Spinal cord (tissue), 9 donors: ENCODE measurements at regions not wholly inside any gene's neighbourhood (a gene's known extent, or its start where the extent isn't known, plus 50 kb on each side); places are given as distances from the start of the nearest gene placed in this dataset.
"Not testable (repeated sequence)": the region's sequence is repeated elsewhere in the genome, so short reads cannot be mapped to it uniquely, and the experiment has no call there.

Experiments used
- DNase-seq, 6 donors: peaks; one replicate each; pipeline versions ENCODE4 v3.0.0 to v3.0.0-alpha.2; 2013 to 2015; ENCODE audit warnings: low spot score in 6 of 6, low read depth in 4 of 6
- H3K27ac ChIP-seq: one replicate; pipeline ENCODE4 v1.5.1; 2013; ENCODE audit warnings: low read depth, low read length, control low read depth
- H3K27me3 ChIP-seq: one replicate; pipeline ENCODE4 v1.6.1; 2013; ENCODE audit warnings: low read length; ENCODE audit not compliant: control insufficient read depth, insufficient read depth
- H3K36me3 ChIP-seq: one replicate; pipeline ENCODE4 v1.6.1; 2013; ENCODE audit warnings: low read length; ENCODE audit not compliant: control insufficient read depth, insufficient read depth
- H3K4me1 ChIP-seq: one replicate; pipeline ENCODE4 v1.6.1; 2013; ENCODE audit warnings: low read length; ENCODE audit not compliant: control insufficient read depth, insufficient read depth
- H3K4me3 ChIP-seq: one replicate; pipeline ENCODE4 v1.5.1; 2013; ENCODE audit warnings: low read depth, low read length, control low read depth
- H3K9me3 ChIP-seq: one replicate; pipeline ENCODE4 v1.6.1; 2013; ENCODE audit warnings: low read length; ENCODE audit not compliant: control insufficient read depth, insufficient read depth
- WGBS: methylation state at CpG from one replicate; pipeline ENCODE4 v1.1.5; 2013; ENCODE audit warnings: missing lambda C conversion rate; ENCODE audit not compliant: insufficient coverage; 5-methylcytosine and 5-hydroxymethylcytosine counted together
- donor health status: healthy.

DNA sequence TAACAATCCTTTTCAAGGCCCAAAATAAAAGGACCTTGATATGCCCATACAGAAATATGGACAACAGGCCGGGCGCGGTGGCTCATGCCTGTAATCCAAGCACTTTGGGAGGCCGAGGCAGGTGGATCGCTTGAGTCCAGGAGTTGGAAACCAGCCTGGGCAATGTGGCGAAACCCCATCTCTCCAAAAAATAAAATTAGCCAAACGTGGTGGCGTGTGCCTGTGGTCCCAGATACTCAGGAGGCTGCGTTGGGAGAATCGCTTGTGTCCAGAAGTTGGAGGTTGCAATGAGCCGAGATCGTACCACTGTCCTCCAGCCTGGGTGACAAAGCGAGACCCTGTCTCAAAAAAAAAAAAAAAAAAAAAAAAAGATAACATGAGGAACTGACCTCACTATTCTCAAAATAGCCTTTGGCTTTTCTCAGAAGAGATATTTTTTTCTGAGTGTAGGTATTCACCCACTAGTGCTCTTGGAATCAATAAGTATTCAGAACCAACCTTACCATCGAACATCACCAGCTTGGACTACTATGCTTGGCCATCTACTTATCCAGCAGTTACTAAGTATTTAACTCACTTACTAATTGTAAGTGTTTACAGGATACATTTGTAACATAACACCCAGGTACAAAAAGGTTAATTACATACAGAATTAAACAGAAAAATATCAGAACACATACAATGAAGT is 99.2 kb downstream of the OR2B2 start:
- no peak for DNase-seq
- Histone ChIP-seq H3K27ac (no peak overlapping the region), H3K4me1 (peaks cover 19% of the 10 kb centered on the region), H3K27me3 (no peaks in the 10 kb centered on the region), H3K9me3 (no peaks in the 10 kb centered on the region), H3K36me3 (no peaks in the 10 kb centered on the region), H3K4me3 (no peak overlapping the region)
- WGBS, result 75% methylated on average over 8 of the region's 14 CpGs

GRCh38 chr6:27812078-27812804 is 100.0 kb downstream of the OR2B2 start:
- no peaks in the 10 kb centered on the region for H3K36me3 ChIP-seq
- no peaks in the 10 kb centered on the region for H3K27me3 ChIP-seq
- no peak overlapping the region for H3K27ac ChIP-seq
- H3K9me3 ChIP-seq, result no peaks in the 10 kb centered on the region
- H3K4me1 ChIP-seq, result peaks cover 23% of the 10 kb centered on the region
- no peak for DNase-seq
- H3K4me3 ChIP-seq, result no peak overlapping the region
- 13% methylated on average over 1 of the region's 6 CpGs for WGBS

DNA sequence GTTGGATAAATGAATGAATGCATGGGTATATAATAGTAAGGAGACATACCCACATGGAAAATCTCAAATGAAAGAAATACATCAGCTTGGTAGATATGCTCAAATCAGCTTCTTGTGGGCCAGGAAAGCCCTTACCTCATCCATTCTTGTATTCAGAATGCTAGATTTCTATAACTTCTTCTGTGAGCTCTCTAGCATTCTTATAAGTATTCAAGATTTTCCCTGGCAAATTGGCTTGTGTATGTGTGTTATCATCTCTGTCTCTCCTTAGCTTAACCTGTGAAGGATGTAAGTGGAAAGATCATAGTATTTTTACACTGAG is 100.8 kb downstream of the OR2B2 start:
- H3K9me3 ChIP-seq, result no peaks in the 10 kb centered on the region
- no peak overlapping the region for H3K4me3 ChIP-seq
- no peak overlapping the region for H3K27ac ChIP-seq
- H3K4me1 ChIP-seq, result peaks cover 31% of the 10 kb centered on the region
- no peaks in the 10 kb centered on the region for H3K27me3 ChIP-seq
- no peaks in the 10 kb centered on the region for H3K36me3 ChIP-seq
- no peak for DNase-seq

- H3K27me3 ChIP-seq, result no peaks in the 10 kb centered on the region
- H3K4me1 ChIP-seq, result peaks cover 32% of the 10 kb centered on the region
- peak overlapping the region; percentile 99 for H3K27ac ChIP-seq
- no peaks in the 10 kb centered on the region for H3K9me3 ChIP-seq
- no peaks in the 10 kb centered on the region for H3K36me3 ChIP-seq
- DNase-seq, result no peak
- H3K4me3 ChIP-seq, result peak overlapping the region; percentile 90
- 6% methylated on average over 7 of the region's 11 CpGs for WGBS
These were observed 101.3 kb downstream of the OR2B2 start for GRCh38 chr6:27810768-27811450.

GRCh38 chr6:27809939-27810767 is 102.0 kb downstream of the OR2B2 start:
- no peaks in the 10 kb centered on the region for H3K27me3 ChIP-seq
- peak overlapping the region; percentile 99 for H3K27ac ChIP-seq
- no peaks in the 10 kb centered on the region for H3K9me3 ChIP-seq
- under 1% methylated on average over 50 of the region's 51 CpGs for WGBS
- H3K36me3 ChIP-seq, result no peaks in the 10 kb centered on the region
- peaks cover 25% of the 10 kb centered on the region for H3K4me1 ChIP-seq
- H3K4me3 ChIP-seq, result peak overlapping the region; percentile 90
- peak in 4 of 6 donors; percentile 87 to 98 (median 94) for DNase-seq

- Histone ChIP-seq H3K36me3 (no peaks in the 10 kb centered on the region), H3K4me1 (peaks cover 23% of the 10 kb centered on the region), H3K9me3 (no peaks in the 10 kb centered on the region), H3K4me3 (peak overlapping the region; percentile 90), H3K27me3 (no peaks in the 10 kb centered on the region), H3K27ac (peak overlapping the region; percentile 99)
- DNase-seq, result no peak
- no CpG with 5 or more reads among the region's 7 CpGs for WGBS
These were observed 102.9 kb downstream of the OR2B2 start for GRCh38 chr6:27809067-27809938.

- H3K4me1 ChIP-seq, result peaks cover 20% of the 10 kb centered on the region
- H3K27me3 ChIP-seq, H3K9me3 ChIP-seq, H3K36me3 ChIP-seq: not testable (repeated sequence)
- WGBS, result 0% methylated on average over 4 of the region's 43 CpGs
- H3K4me3 ChIP-seq, result peak overlapping the region; percentile 77
- DNase-seq, result peak in 1 of 6 donors; percentile 44
- H3K27ac ChIP-seq, result peak overlapping the region; percentile 99
These were observed 103.7 kb downstream of the OR2B2 start for GRCh38 chr6:27808242-27809066.

DNA sequence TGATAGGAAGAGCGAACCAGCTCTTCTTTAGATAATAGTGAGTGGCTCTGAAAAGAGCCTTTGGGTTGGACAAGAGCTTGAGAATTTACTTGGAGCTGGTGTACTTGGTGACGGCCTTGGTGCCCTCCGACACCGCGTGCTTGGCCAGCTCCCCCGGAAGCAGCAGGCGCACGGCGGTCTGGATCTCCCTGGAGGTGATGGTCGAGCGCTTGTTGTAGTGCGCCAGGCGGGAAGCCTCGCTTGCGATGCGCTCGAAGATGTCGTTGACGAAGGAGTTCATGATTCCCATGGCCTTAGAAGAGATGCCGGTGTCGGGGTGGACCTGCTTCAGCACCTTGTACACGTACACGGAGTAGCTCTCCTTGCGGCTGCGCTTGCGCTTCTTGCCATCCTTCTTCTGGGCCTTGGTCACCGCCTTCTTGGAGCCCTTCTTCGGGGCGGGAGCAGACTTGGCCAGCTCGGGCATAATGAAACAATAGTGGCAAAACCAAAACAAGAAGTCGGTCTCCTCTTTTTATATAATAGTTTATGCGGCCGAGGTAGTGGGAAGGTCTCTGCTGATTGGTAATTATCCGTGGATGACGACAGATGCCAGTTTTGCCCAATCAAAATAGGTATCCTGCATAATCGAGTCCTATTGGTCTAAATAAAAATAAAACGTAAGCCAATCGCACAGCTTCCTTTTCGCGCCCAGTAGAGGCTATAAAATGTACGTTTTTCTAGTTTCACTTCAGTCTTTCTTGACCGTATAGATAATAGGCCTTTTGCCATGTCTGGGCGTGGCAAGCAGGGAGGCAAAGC is 104.6 kb downstream of the OR2B2 start:
- H3K4me1 ChIP-seq, result peaks cover 20% of the 10 kb centered on the region
- not testable (repeated sequence) for H3K36me3 ChIP-seq, H3K27me3 ChIP-seq, H3K9me3 ChIP-seq
- H3K4me3 ChIP-seq, result peak overlapping the region; percentile 77
- peak overlapping the region; percentile 99 for H3K27ac ChIP-seq
- 0% methylated on average over 29 of the region's 43 CpGs for WGBS
- peak in 3 of 6 donors; percentile 90 to 99 (median 97) for DNase-seq
